SK-N-SH (cell line): ENCODE measurements at regions not wholly inside any gene's neighbourhood (a gene's known extent, or its start where the extent isn't known, plus 50 kb on each side); places are given as distances from the start of the nearest gene placed in this dataset.

Experiments
- CTCF ChIA-PET: fragments of 300-600, 350-600 bp; formaldehyde crosslinking; extraction: SDS; loops from one replicate; lab custom pipeline; 2021; lab: Yijun Ruan, JAX
- POLR2A ChIA-PET: fragments of 350-600 bp; sonication (Branson Sonifier 250); formaldehyde crosslinking; extraction: SDS; loops from one replicate; lab custom pipeline; 2020; ENCODE audit warnings: antibody characterized with exemption, inconsistent platforms; lab: Yijun Ruan, JAX
- DNase-seq: peaks from one replicate; pipeline ENCODE4 v3.0.0; 2012
- H2AFZ ChIP-seq: fragments of 200-600 bp; sonication (generic); 2 replicates; pipeline ENCODE4 v1.8.1; 2016; ENCODE audit warnings: antibody characterized with exemption, mild to moderate bottlenecking, low read depth
- H3F3A ChIP-seq: fragments of 200-600 bp; sonication (generic); replicated peaks from 2 replicates; pipeline ENCODE3; 2016; ENCODE audit warnings: antibody characterized with exemption, mild to moderate bottlenecking; ENCODE audit not compliant: insufficient read depth
- H3K27ac ChIP-seq, 2 experiments: fragments of 200-500 bp in 1 of 2; fragments of 200-600 bp in 1 of 2; sonication (Bioruptor generic) in 1 of 2; sonication (generic), shearing (Covaris generic) in 1 of 2; 2 replicates each; pipeline versions ENCODE4 v1.5.1 to v1.6.1; 2014 to 2016; ENCODE audit warnings: low read depth in 2 of 2, inconsistent platforms in 1 of 2, low read length in 1 of 2, mild to moderate bottlenecking in 1 of 2, mixed read lengths in 1 of 2
- H3K27me3 ChIP-seq: fragments of 200-600 bp; sonication (generic), shearing (Covaris generic); 2 replicates; pipeline ENCODE4 v1.6.1; 2016; ENCODE audit warnings: mixed run types; ENCODE audit not compliant: insufficient read depth
- H3K36me3 ChIP-seq, 2 experiments: fragments of 200-500 bp in 1 of 2; fragments of 200-600 bp in 1 of 2; sonication (Bioruptor generic) in 1 of 2; sonication (generic) in 1 of 2; replicated peaks in 1 of 2; 2 replicates each; pipeline versions ENCODE3 to v1.5.1; 2014 to 2016; ENCODE audit warnings: low read length in 1 of 2, mild to moderate bottlenecking in 1 of 2; ENCODE audit not compliant: insufficient read depth in 2 of 2, control insufficient read depth in 1 of 2
- H3K4me1 ChIP-seq, 2 experiments: fragments of 200-500 bp in 1 of 2; fragments of 200-600 bp in 1 of 2; sonication (Bioruptor generic) in 1 of 2; sonication (generic), shearing (Covaris generic) in 1 of 2; 2 replicates each; pipeline versions ENCODE4 v1.5.1 to v1.6.1; 2014 to 2016; ENCODE audit warnings: low read depth in 1 of 2, low read length in 1 of 2, mixed run types in 1 of 2; ENCODE audit not compliant: insufficient read depth in 2 of 2, control insufficient read depth in 1 of 2
- H3K4me2 ChIP-seq: fragments of 200-600 bp; sonication (generic), shearing (Covaris generic); 2 replicates; pipeline ENCODE4 v1.6.1; 2017; ENCODE audit warnings: mixed run types
- H3K4me3 ChIP-seq, 2 experiments: fragments of 200-500 bp in 1 of 2; fragments of 200-600 bp in 1 of 2; sonication (Bioruptor generic) in 1 of 2; sonication (generic), shearing (Covaris generic) in 1 of 2; 2 replicates each; pipeline versions ENCODE4 v1.5.1 to v1.8.1; 2014 to 2016; ENCODE audit warnings: low read depth in 2 of 2, inconsistent platforms in 1 of 2, low read length in 1 of 2, mild to moderate bottlenecking in 1 of 2, mixed read lengths in 1 of 2, moderate library complexity in 1 of 2
- H3K79me2 ChIP-seq: fragments of 200-600 bp; sonication (generic); 2 replicates; pipeline ENCODE4 v1.8.1; 2017; ENCODE audit warnings: mild to moderate bottlenecking; ENCODE audit not compliant: insufficient read depth
- H3K9ac ChIP-seq: fragments of 200-600 bp; sonication (generic); 2 replicates; pipeline ENCODE4 v1.6.1; 2017; ENCODE audit warnings: mixed run types
- H3K9me2 ChIP-seq: fragments of 200-600 bp; sonication (generic); 2 replicates; pipeline ENCODE4 v1.6.1; 2017; ENCODE audit warnings: mixed run types
- H3K9me3 ChIP-seq: fragments of 200-600 bp; sonication (generic); 2 replicates; pipeline ENCODE4 v1.6.1; 2017; ENCODE audit warnings: mixed run types, mild to moderate bottlenecking, moderate library complexity
- H4K20me1 ChIP-seq: fragments of 200-600 bp; sonication (generic); 2 replicates; pipeline ENCODE4 v1.6.1; 2017; ENCODE audit warnings: mild to moderate bottlenecking, mixed run types; ENCODE audit not compliant: insufficient read depth
- CHD2 ChIP-seq: fragments of 150-350 bp; IDR thresholded peaks from 2 replicates; pipeline ENCODE4 v1.6.1; 2018; ENCODE audit warnings: low read length; ENCODE audit not compliant: partially characterized antibody
- CTCF ChIP-seq: fragments of 200-600 bp; sonication (generic); IDR thresholded peaks from 2 replicates; pipeline ENCODE4 v1.6.1; 2017; ENCODE audit warnings: antibody characterized with exemption, mild to moderate bottlenecking, moderate library complexity
- ELF1 ChIP-seq: IDR thresholded peaks from 2 replicates; pipeline ENCODE4 v1.4.0; 2012
- EP300 ChIP-seq, 2 experiments: IDR thresholded peaks; 2 replicates each; pipeline versions ENCODE4 v1.4.0 to v1.6.1; 2012; ENCODE audit warnings: borderline replicate concordance in 1 of 2, low read depth in 1 of 2, low read length in 1 of 2
- FOXJ3 ChIP-seq: sonication (generic); formaldehyde crosslinking; IDR thresholded peaks from 2 replicates; pipeline ENCODE4 v1.5.1; 2020; ENCODE audit warnings: mild to moderate bottlenecking, missing genetic modification reagents
- GATA2 ChIP-seq: sonication (generic); formaldehyde crosslinking; IDR thresholded peaks from 2 replicates; pipeline ENCODE4 v1.5.0; 2020; ENCODE audit warnings: mild to moderate bottlenecking, missing genetic modification reagents
- IRF3 ChIP-seq: fragments of 150-350 bp; IDR thresholded peaks from 2 replicates; pipeline ENCODE4 v1.6.1; 2016; ENCODE audit warnings: mild to moderate bottlenecking, low read depth, low read length
- JUND ChIP-seq: IDR thresholded peaks from 2 replicates; pipeline ENCODE4 v1.4.0; 2012
- MEF2A ChIP-seq: IDR thresholded peaks from 2 replicates; pipeline ENCODE4 v1.4.0; 2012; ENCODE audit warnings: low read depth, borderline replicate concordance
- NFIC ChIP-seq: IDR thresholded peaks from 2 replicates; pipeline ENCODE4 v1.4.0; 2012; ENCODE audit warnings: borderline replicate concordance
- RAD21 ChIP-seq: IDR thresholded peaks from 2 replicates; pipeline ENCODE4 v1.6.1; 2012; ENCODE audit warnings: mild to moderate bottlenecking, low read length
- RCOR1 ChIP-seq: fragments of 150-350 bp; IDR thresholded peaks from 2 replicates; pipeline ENCODE4 v1.6.1; 2017; ENCODE audit warnings: antibody characterized with exemption, low read length
- REST ChIP-seq: IDR thresholded peaks from 2 replicates; pipeline ENCODE4 v1.6.1; 2012; ENCODE audit warnings: mild to moderate bottlenecking, low read depth, low read length, moderate library complexity
- SMC3 ChIP-seq: IDR thresholded peaks from 2 replicates; pipeline ENCODE4 v1.6.1; 2012; ENCODE audit warnings: low read depth, low read length, improper control_type of control experiment
- TEAD4 ChIP-seq: IDR thresholded peaks from 2 replicates; pipeline ENCODE4 v1.4.0; 2012; ENCODE audit warnings: mild to moderate bottlenecking, borderline replicate concordance; ENCODE audit not compliant: insufficient read depth
- USF2 ChIP-seq: fragments of 150-350 bp; IDR thresholded peaks from 2 replicates; pipeline ENCODE4 v1.6.1; 2017; ENCODE audit warnings: antibody characterized with exemption, low read length, low read depth, borderline replicate concordance
- YY1 ChIP-seq: IDR thresholded peaks from 2 replicates; pipeline ENCODE4 v1.4.0; 2012; ENCODE audit warnings: low read depth, mild to moderate bottlenecking
- WGBS: methylation state at CpG from one replicate; pipeline ENCODE4 v1.1.6; 2017; ENCODE audit warnings: low lambda C conversion rate; 5-methylcytosine and 5-hydroxymethylcytosine counted together
- TF ChIP-seq, protein P1 (sequence below): IDR thresholded peaks from 2 replicates; pipeline ENCODE4; 2012

GRCh38 chr16:50440531-50440930, 71.7 kb upstream of the BRD7 start:
- Histone ChIP-seq H3K9ac (no peak overlapping the region), H3K4me1 (no peaks in the 10 kb centered on the region), H3K27me3 (no peaks in the 10 kb centered on the region), H2AFZ (no peak overlapping the region), H3K4me2 (no peak overlapping the region), H3K79me2 (no peaks in the 10 kb centered on the region), H3F3A (no peaks in the 10 kb centered on the region), H3K9me3 (no peaks in the 10 kb centered on the region), H4K20me1 (no peaks in the 10 kb centered on the region), H3K36me3 (no peaks in the 10 kb centered on the region), H3K27ac (no peak overlapping the region), H3K9me2 (no peaks in the 10 kb centered on the region), H3K4me3 (no peak overlapping the region)
- POLR2A ChIA-PET, result no interaction called here
- 0% methylated on average over 2 of the region's 2 CpGs for WGBS
- CTCF ChIA-PET, result interaction anchor here (1.7 kb wide), 1 partner anchor 225 kb away, joined by 6 read pairs; no protein-coding TSS in a partner anchor
- no peak for TF ChIP-seq USF2
- no peak for TF ChIP-seq RCOR1
- no peak for TF ChIP-seq RAD21
- TF ChIP-seq CHD2, result no peak
- no peak for TF ChIP-seq IRF3
- no peak for DNase-seq

GRCh38 chr16:50437769-50438437, 69.1 kb upstream of the BRD7 start:
- Histone ChIP-seq H3K9me2 (no peaks in the 10 kb centered on the region), H3K9ac (no peak overlapping the region), H3K4me3 (no peak overlapping the region), H3K4me1 (peaks cover 0 to 8% of the 10 kb centered on the region in 2 experiments; a peak in 1 of 4 replicates), H3K79me2 (no peaks in the 10 kb centered on the region), H3K4me2 (no peak overlapping the region), H4K20me1 (no peaks in the 10 kb centered on the region), H3F3A (no peaks in the 10 kb centered on the region), H3K27ac (no peak overlapping the region), H2AFZ (no peak overlapping the region), H3K9me3 (no peaks in the 10 kb centered on the region), H3K27me3 (no peaks in the 10 kb centered on the region; the same call in 1 of the 2 replicates), H3K36me3 (no peaks in the 10 kb centered on the region)
- CTCF ChIA-PET, result no interaction called here
- WGBS, result 45% methylated on average over 13 of the region's 13 CpGs
- POLR2A ChIA-PET, result no interaction called here
- TF ChIP-seq YY1 (no peak), JUND (no peak), EP300 (IDR thresholded peaks at IDR 0.05; ENCODE audit: borderline replicate concordance in 1 of 2, low read depth in 1 of 2, low read length in 1 of 2) (no peak), NFIC (no peak), FOXJ3 (no peak), GATA2 (CRISPR knock-in tag) (no peak), ELF1 (no peak), REST (no peak), CTCF (no peak), TEAD4 (no peak), MEF2A (no peak), SMC3 (no peak)
- TF ChIP-seq, protein P1, sequence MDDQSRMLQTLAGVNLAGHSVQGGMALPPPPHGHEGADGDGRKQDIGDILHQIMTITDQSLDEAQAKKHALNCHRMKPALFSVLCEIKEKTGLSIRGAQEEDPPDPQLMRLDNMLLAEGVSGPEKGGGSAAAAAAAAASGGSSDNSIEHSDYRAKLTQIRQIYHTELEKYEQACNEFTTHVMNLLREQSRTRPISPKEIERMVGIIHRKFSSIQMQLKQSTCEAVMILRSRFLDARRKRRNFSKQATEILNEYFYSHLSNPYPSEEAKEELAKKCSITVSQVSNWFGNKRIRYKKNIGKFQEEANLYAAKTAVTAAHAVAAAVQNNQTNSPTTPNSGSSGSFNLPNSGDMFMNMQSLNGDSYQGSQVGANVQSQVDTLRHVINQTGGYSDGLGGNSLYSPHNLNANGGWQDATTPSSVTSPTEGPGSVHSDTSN, result no peak
- no peak for DNase-seq
